SIG-M5 (cell line): ENCODE measurements at regions not wholly inside any gene's neighbourhood (a gene's known extent, or its start where the extent isn't known, plus 50 kb on each side); places are given as distances from the start of the nearest gene placed in this dataset.
"Not testable (repeated sequence)": the region's sequence is repeated elsewhere in the genome, so short reads cannot be mapped to it uniquely, and the experiment has no call there.

Experiments
- DNase-seq: peaks from one replicate; lab custom pipeline; 2025; lab: John Stamatoyannopoulos, UW

GRCh38 chr6:88499845-88500699 lies 333.9 kb upstream of the CNR1 start:
- DNase-seq: no peak

GRCh38 chr6:88499436-88499835 lies 333.3 kb upstream of the CNR1 start:
- no peak for DNase-seq

GRCh38 chr6:88497403-88497802 lies 331.3 kb upstream of the CNR1 start:
- not testable (repeated sequence) for DNase-seq

GRCh38 chr6:88494401-88495140 lies 328.4 kb upstream of the CNR1 start:
- no peak for DNase-seq

GRCh38 chr6:88493717-88494116 lies 327.6 kb upstream of the CNR1 start:
- DNase-seq: no peak

GRCh38 chr6:88492824-88493223 lies 326.7 kb upstream of the CNR1 start:
- DNase-seq: no peak

- DNase-seq: no peak
Observed at GRCh38 chr6:88492241-88492640, 326.1 kb upstream of the CNR1 start.

GRCh38 chr6:88491266-88491880 lies 325.2 kb upstream of the CNR1 start:
- no peak for DNase-seq

GRCh38 chr6:88490908-88491264 lies 324.7 kb upstream of the CNR1 start:
- DNase-seq: no peak

- DNase-seq: no peak
Observed at GRCh38 chr6:88490195-88490907, 324.2 kb upstream of the CNR1 start.

- no peak for DNase-seq
Observed at GRCh38 chr6:88483424-88483823, 317.3 kb upstream of the CNR1 start.

- no peak for DNase-seq
Observed at GRCh38 chr6:88482465-88482864, 316.3 kb upstream of the CNR1 start.

GRCh38 chr6:88481519-88481918 lies 315.4 kb upstream of the CNR1 start:
- DNase-seq: no peak

- DNase-seq: no peak
Observed at GRCh38 chr6:88480816-88481215, 314.7 kb upstream of the CNR1 start.

GRCh38 chr6:88477413-88477812 lies 311.3 kb upstream of the CNR1 start:
- DNase-seq: no peak

GRCh38 chr6:88476388-88476787 lies 310.2 kb upstream of the CNR1 start:
- DNase-seq: no peak

GRCh38 chr6:88474720-88475119 lies 308.6 kb upstream of the CNR1 start:
- no peak for DNase-seq

- no peak for DNase-seq
Observed at GRCh38 chr6:88473589-88473988, 307.4 kb upstream of the CNR1 start.

- DNase-seq: no peak
Observed at GRCh38 chr6:88472851-88473525, 306.8 kb upstream of the CNR1 start.

GRCh38 chr6:88459643-88460042 lies 293.5 kb upstream of the CNR1 start:
- no peak for DNase-seq

- no peak for DNase-seq
Observed at GRCh38 chr6:88459189-88459588, 293.0 kb upstream of the CNR1 start.

GRCh38 chr6:88458662-88459061 lies 292.5 kb upstream of the CNR1 start:
- DNase-seq: no peak
